Mesenchymal stem cell (in vitro differentiated cells and primary cell): ENCODE measurements at regions not wholly inside any gene's neighbourhood (a gene's known extent, or its start where the extent isn't known, plus 50 kb on each side); places are given as distances from the start of the nearest gene placed in this dataset.

Experiments used
- DNase-seq: peaks from one replicate; pipeline ENCODE4 v3.0.0-alpha.2; 2013
- H2AFZ ChIP-seq: one replicate; pipeline ENCODE4 v1.6.1; 2013; ENCODE audit warnings: low read depth, mild to moderate bottlenecking, control low read depth, inconsistent platforms, low read length, moderate library complexity
- H2AK5ac ChIP-seq: 2 replicates; pipeline ENCODE4 v1.6.1; 2013; ENCODE audit warnings: low read length, moderate library complexity, mild to moderate bottlenecking, inconsistent platforms; ENCODE audit not compliant: severe bottlenecking
- H2BK120ac ChIP-seq: one replicate; pipeline ENCODE4 v1.6.1; 2013; ENCODE audit warnings: low read depth, mild to moderate bottlenecking, inconsistent platforms, low read length, moderate library complexity
- H2BK12ac ChIP-seq, 2 experiments: one replicate each; pipeline ENCODE4 v1.6.1; 2013; ENCODE audit warnings: inconsistent platforms in 2 of 2, low read length in 2 of 2, mild to moderate bottlenecking in 2 of 2, moderate library complexity in 2 of 2, control low read depth in 1 of 2
- H2BK15ac ChIP-seq: one replicate; pipeline ENCODE4 v1.6.1; 2013; ENCODE audit warnings: mild to moderate bottlenecking, low read depth, inconsistent platforms; ENCODE audit not compliant: poor library complexity, severe bottlenecking
- H2BK5ac ChIP-seq: 2 replicates; pipeline ENCODE4 v1.6.1; 2013; ENCODE audit warnings: low read depth, mild to moderate bottlenecking, low read length, control low read depth, inconsistent platforms; ENCODE audit not compliant: poor library complexity, severe bottlenecking
- H3K14ac ChIP-seq, 2 experiments: one replicate each; pipeline ENCODE4 v1.6.1; 2013; ENCODE audit warnings: inconsistent platforms in 2 of 2, low read length in 2 of 2, control low read depth in 1 of 2, mild to moderate bottlenecking in 1 of 2, moderate library complexity in 1 of 2
- H3K18ac ChIP-seq, 2 experiments: one replicate each; pipeline ENCODE4 v1.6.1; 2013; ENCODE audit warnings: inconsistent platforms in 2 of 2, low read length in 2 of 2, control low read depth in 1 of 2, low read depth in 1 of 2, mild to moderate bottlenecking in 1 of 2
- H3K23ac ChIP-seq, 2 experiments: one replicate each; pipeline ENCODE4 v1.6.1; 2013; ENCODE audit warnings: inconsistent platforms in 2 of 2, low read length in 2 of 2, mild to moderate bottlenecking in 2 of 2, moderate library complexity in 2 of 2, control low read depth in 1 of 2
- H3K27ac ChIP-seq: 2 replicates; pipeline ENCODE4 v1.5.1; 2013; ENCODE audit warnings: mild to moderate bottlenecking, moderate library complexity, low read length, control low read depth, inconsistent platforms; ENCODE audit not compliant: poor library complexity, severe bottlenecking
- H3K27me3 ChIP-seq, 2 experiments: 2 replicates each; pipeline versions ENCODE4 v1.6.1 to v1.7.0; 2013; ENCODE audit warnings: low read length in 2 of 2, mild to moderate bottlenecking in 2 of 2, moderate library complexity in 2 of 2, control low read depth in 1 of 2, inconsistent platforms in 1 of 2; ENCODE audit not compliant: control insufficient read depth in 1 of 2, insufficient read depth in 1 of 2
- H3K36me3 ChIP-seq, 2 experiments: 2 replicates each; pipeline versions ENCODE4 v1.6.1 to v1.7.0; 2013; ENCODE audit warnings: low read length in 2 of 2, control low read depth in 1 of 2, inconsistent platforms in 1 of 2, low read depth in 1 of 2, mild to moderate bottlenecking in 1 of 2; ENCODE audit not compliant: insufficient read depth in 2 of 2, control insufficient read depth in 1 of 2
- H3K4ac ChIP-seq, 2 experiments: one replicate each; pipeline ENCODE4 v1.6.1; 2013; ENCODE audit warnings: inconsistent platforms in 2 of 2, low read length in 2 of 2, mild to moderate bottlenecking in 2 of 2, moderate library complexity in 2 of 2, control low read depth in 1 of 2, low read depth in 1 of 2
- H3K4me1 ChIP-seq: 2 replicates; pipeline ENCODE4 v1.6.1; 2013; ENCODE audit warnings: low read depth, low read length, control low read depth; ENCODE audit not compliant: control insufficient read depth, insufficient read depth
- H3K4me2 ChIP-seq: 2 replicates; pipeline ENCODE4 v1.6.1; 2013; ENCODE audit warnings: low read length, mild to moderate bottlenecking, inconsistent platforms; ENCODE audit not compliant: poor library complexity, severe bottlenecking
- H3K4me3 ChIP-seq, 2 experiments: 2 replicates each; pipeline versions ENCODE4 v1.5.1 to v1.7.0; 2013; ENCODE audit warnings: low read length in 2 of 2, mild to moderate bottlenecking in 2 of 2, control low read depth in 1 of 2, low read depth in 1 of 2; ENCODE audit not compliant: insufficient read depth in 1 of 2
- H3K79me1 ChIP-seq: replicated peaks from 2 replicates; pipeline ENCODE4 v1.6.1; 2013; ENCODE audit warnings: mild to moderate bottlenecking, control low read depth, low read length, inconsistent platforms; ENCODE audit not compliant: poor library complexity, severe bottlenecking
- H3K9ac ChIP-seq: 2 replicates; pipeline ENCODE4 v1.7.0; 2013; ENCODE audit warnings: mild to moderate bottlenecking, low read length, moderate library complexity
- H3K9me3 ChIP-seq: 2 replicates; pipeline ENCODE4 v1.7.0; 2013; ENCODE audit warnings: mild to moderate bottlenecking, low read length; ENCODE audit not compliant: control insufficient read depth
- H4K8ac ChIP-seq: one replicate; pipeline ENCODE4 v1.6.1; 2013; ENCODE audit warnings: inconsistent platforms, mild to moderate bottlenecking, low read length, moderate library complexity
- H4K91ac ChIP-seq: one replicate; pipeline ENCODE4 v1.6.1; 2013; ENCODE audit warnings: mild to moderate bottlenecking, low read length, inconsistent platforms
- WGBS: methylation state at CpG from one replicate; pipeline ENCODE4 v1.1.7; 2013; ENCODE audit warnings: mixed read lengths; 5-methylcytosine and 5-hydroxymethylcytosine counted together

- H3K79me1 ChIP-seq, result no peaks in the 10 kb centered on the region
- H3K4me2 ChIP-seq, result no peak overlapping the region
- no peak overlapping the region for H3K9ac ChIP-seq
- no peak overlapping the region for H4K91ac ChIP-seq
- H3K27ac ChIP-seq, result no peak overlapping the region
- no peak overlapping the region for H2AK5ac ChIP-seq
- no peak overlapping the region for H4K8ac ChIP-seq
- H2AFZ ChIP-seq, result no peak overlapping the region
- no peak overlapping the region for H3K18ac ChIP-seq
- H2BK12ac ChIP-seq, result no peak overlapping the region
- H2BK120ac ChIP-seq, result no peak overlapping the region
- no peak overlapping the region for H3K14ac ChIP-seq
- no peak overlapping the region for H3K4ac ChIP-seq
- H3K36me3 ChIP-seq, result no peaks in the 10 kb centered on the region
- DNase-seq, result no peak
- H2BK15ac ChIP-seq, result no peak overlapping the region
- H3K23ac ChIP-seq, result no peak overlapping the region
- H3K4me1 ChIP-seq, result no peaks in the 10 kb centered on the region
- H3K27me3 ChIP-seq, result no peaks in the 10 kb centered on the region
- H2BK5ac ChIP-seq, result no peak overlapping the region
- WGBS, result no CpG with 5 or more reads among the region's 3 CpGs
- no peaks in the 10 kb centered on the region for H3K9me3 ChIP-seq
- H3K4me3 ChIP-seq, result no peak overlapping the region
Observed at GRCh38 chr3:147654827-147655226, 245.7 kb downstream of the ZIC1 start.

- no peak overlapping the region for H2BK15ac ChIP-seq
- H3K4me2 ChIP-seq, result no peak overlapping the region
- no peak overlapping the region for H4K91ac ChIP-seq
- DNase-seq, result no peak
- H3K79me1 ChIP-seq, result no peaks in the 10 kb centered on the region
- H4K8ac ChIP-seq, result no peak overlapping the region
- no peak overlapping the region for H3K4me3 ChIP-seq
- H2AK5ac ChIP-seq, result no peak overlapping the region
- H3K4ac ChIP-seq, result no peak overlapping the region
- H2BK120ac ChIP-seq, result no peak overlapping the region
- H3K36me3 ChIP-seq, result no peaks in the 10 kb centered on the region
- H3K4me1 ChIP-seq, result no peaks in the 10 kb centered on the region
- no peak overlapping the region for H3K18ac ChIP-seq
- no peak overlapping the region for H3K23ac ChIP-seq
- H3K14ac ChIP-seq, result no peak overlapping the region
- H2AFZ ChIP-seq, result no peak overlapping the region
- H2BK5ac ChIP-seq, result no peak overlapping the region
- H3K9me3 ChIP-seq, result no peaks in the 10 kb centered on the region
- no peak overlapping the region for H2BK12ac ChIP-seq
- H3K27ac ChIP-seq, result no peak overlapping the region
- no peaks in the 10 kb centered on the region for H3K27me3 ChIP-seq
- WGBS, result 60% methylated on average over 1 of the region's 2 CpGs
- no peak overlapping the region for H3K9ac ChIP-seq
Observed at GRCh38 chr3:147655236-147655635, 246.1 kb downstream of the ZIC1 start.

- H4K8ac ChIP-seq, result no peak overlapping the region
- H3K23ac ChIP-seq, result no peak overlapping the region
- H2BK12ac ChIP-seq, result no peak overlapping the region
- no peak overlapping the region for H2BK15ac ChIP-seq
- no peak overlapping the region for H3K4ac ChIP-seq
- no peaks in the 10 kb centered on the region for H3K9me3 ChIP-seq
- H3K27me3 ChIP-seq, result no peaks in the 10 kb centered on the region
- no peak overlapping the region for H3K14ac ChIP-seq
- no peaks in the 10 kb centered on the region for H3K4me1 ChIP-seq
- no peak overlapping the region for H3K4me2 ChIP-seq
- no peak overlapping the region for H2AFZ ChIP-seq
- H3K36me3 ChIP-seq, result no peaks in the 10 kb centered on the region
- H3K4me3 ChIP-seq, result no peak overlapping the region
- no peak overlapping the region for H3K18ac ChIP-seq
- H2AK5ac ChIP-seq, result no peak overlapping the region
- no peak overlapping the region for H4K91ac ChIP-seq
- H3K27ac ChIP-seq, result no peak overlapping the region
- no peak for DNase-seq
- no peak overlapping the region for H3K9ac ChIP-seq
- no peak overlapping the region for H2BK5ac ChIP-seq
- H3K79me1 ChIP-seq, result no peaks in the 10 kb centered on the region
- no peak overlapping the region for H2BK120ac ChIP-seq
- WGBS, result 72% methylated on average over 1 of the region's 2 CpGs
Observed at GRCh38 chr3:147656023-147656422, 246.9 kb downstream of the ZIC1 start.

GRCh38 chr3:147661916-147662315, 252.8 kb downstream of the ZIC1 start:
- H3K9me3 ChIP-seq, result no peaks in the 10 kb centered on the region
- no peak overlapping the region for H2BK120ac ChIP-seq
- H2AK5ac ChIP-seq, result no peak overlapping the region
- H3K27ac ChIP-seq, result no peak overlapping the region
- no peak overlapping the region for H3K9ac ChIP-seq
- no peak for DNase-seq
- H3K4me1 ChIP-seq, result no peaks in the 10 kb centered on the region
- no peaks in the 10 kb centered on the region for H3K27me3 ChIP-seq
- H2AFZ ChIP-seq, result no peak overlapping the region
- no peak overlapping the region for H4K8ac ChIP-seq
- no peaks in the 10 kb centered on the region for H3K36me3 ChIP-seq
- H3K18ac ChIP-seq, result no peak overlapping the region
- WGBS, result 60% methylated on average over 3 of the region's 3 CpGs
- no peak overlapping the region for H2BK12ac ChIP-seq
- H3K4me2 ChIP-seq, result no peak overlapping the region
- H3K79me1 ChIP-seq, result no peaks in the 10 kb centered on the region
- H3K14ac ChIP-seq, result no peak overlapping the region
- H2BK5ac ChIP-seq, result no peak overlapping the region
- H3K4ac ChIP-seq, result no peak overlapping the region
- H4K91ac ChIP-seq, result no peak overlapping the region
- H2BK15ac ChIP-seq, result no peak overlapping the region
- H3K23ac ChIP-seq, result no peak overlapping the region
- no peak overlapping the region for H3K4me3 ChIP-seq
